Jurkat, Clone E6-1 (cell line): ENCODE measurements at regions not wholly inside any gene's neighbourhood (a gene's known extent, or its start where the extent isn't known, plus 50 kb on each side); places are given as distances from the start of the nearest gene placed in this dataset.
"Not testable (repeated sequence)": the region's sequence is repeated elsewhere in the genome, so short reads cannot be mapped to it uniquely, and the experiment has no call there.

Source experiments
- DNase-seq: peaks from one replicate; pipeline ENCODE4 v3.0.0-alpha.2; 2011; ENCODE audit warnings: low read depth, low spot score
- H3K4me3 ChIP-seq: 2 replicates; pipeline ENCODE4 v1.5.1; 2011; ENCODE audit warnings: mild to moderate bottlenecking, low read length, control low read depth, moderate library complexity

- DNase-seq: no peak
- no peak overlapping the region for H3K4me3 ChIP-seq
These were observed 980.5 kb upstream of the CNTN5 start for GRCh38 chr11:98040061-98040808.

GRCh38 chr11:98047647-98048046, 973.1 kb upstream of the CNTN5 start:
- no peak for DNase-seq
- no peak overlapping the region for H3K4me3 ChIP-seq

- H3K4me3 ChIP-seq: no peak overlapping the region
- no peak for DNase-seq
These were observed 966.9 kb upstream of the CNTN5 start for GRCh38 chr11:98053851-98054250.

- DNase-seq: no peak
- no peak overlapping the region for H3K4me3 ChIP-seq
These were observed 963.8 kb upstream of the CNTN5 start for GRCh38 chr11:98056945-98057344.

GRCh38 chr11:98059488-98059887, 961.3 kb upstream of the CNTN5 start:
- H3K4me3 ChIP-seq: no peak overlapping the region
- no peak for DNase-seq

GRCh38 chr11:98060759-98061158, 960.0 kb upstream of the CNTN5 start:
- DNase-seq: no peak
- H3K4me3 ChIP-seq: no peak overlapping the region

- no peak overlapping the region for H3K4me3 ChIP-seq
- no peak for DNase-seq
These were observed 958.9 kb upstream of the CNTN5 start for GRCh38 chr11:98061858-98062257.

GRCh38 chr11:98062714-98063113, 958.0 kb upstream of the CNTN5 start:
- no peak overlapping the region for H3K4me3 ChIP-seq
- no peak for DNase-seq

- no peak for DNase-seq
- H3K4me3 ChIP-seq: no peak overlapping the region
These were observed 952.5 kb upstream of the CNTN5 start for GRCh38 chr11:98068251-98068650.

- DNase-seq, H3K4me3 ChIP-seq: not testable (repeated sequence)
These were observed 951.6 kb upstream of the CNTN5 start for GRCh38 chr11:98069147-98069546.

- DNase-seq: no peak
- no peak overlapping the region for H3K4me3 ChIP-seq
These were observed 950.9 kb upstream of the CNTN5 start for GRCh38 chr11:98069861-98070260.

- DNase-seq: no peak
- no peak overlapping the region for H3K4me3 ChIP-seq
These were observed 929.8 kb upstream of the CNTN5 start for GRCh38 chr11:98090861-98091505.

GRCh38 chr11:98099371-98099770, 921.4 kb upstream of the CNTN5 start:
- no peak overlapping the region for H3K4me3 ChIP-seq
- no peak for DNase-seq

- no peak for DNase-seq
- H3K4me3 ChIP-seq: no peak overlapping the region
These were observed 920.1 kb upstream of the CNTN5 start for GRCh38 chr11:98100689-98101088.

- no peak for DNase-seq
- H3K4me3 ChIP-seq: no peak overlapping the region
These were observed 919.4 kb upstream of the CNTN5 start for GRCh38 chr11:98101329-98101728.

- H3K4me3 ChIP-seq: no peak overlapping the region
These were observed 916.5 kb upstream of the CNTN5 start for GRCh38 chr11:98104249-98104648.

GRCh38 chr11:98107736-98108135, 913.0 kb upstream of the CNTN5 start:
- DNase-seq: no peak
- no peak overlapping the region for H3K4me3 ChIP-seq

More at GRCh38 chr11:98104249-98104648, 916.5 kb upstream of the CNTN5 start:
- DNase-seq: no peak

GRCh38 chr11:98110030-98110429, 910.7 kb upstream of the CNTN5 start:
- DNase-seq: no peak

GRCh38 chr11:98115873-98116272, 904.9 kb upstream of the CNTN5 start:
- DNase-seq: no peak
- no peak overlapping the region for H3K4me3 ChIP-seq

More at GRCh38 chr11:98110030-98110429, 910.7 kb upstream of the CNTN5 start:
- H3K4me3 ChIP-seq: no peak overlapping the region

GRCh38 chr11:98130117-98130625, 890.6 kb upstream of the CNTN5 start:
- no peak for DNase-seq
- H3K4me3 ChIP-seq: no peak overlapping the region

- no peak for DNase-seq
- no peak overlapping the region for H3K4me3 ChIP-seq
These were observed 884.4 kb upstream of the CNTN5 start for GRCh38 chr11:98136357-98136756.
